HCT116 (cell line): ENCODE measurements at regions not wholly inside any gene's neighbourhood (a gene's known extent, or its start where the extent isn't known, plus 50 kb on each side); places are given as distances from the start of the nearest gene placed in this dataset.

Experiments
- ATAC-seq: fragments of 200-7000 bp; cut with Tn5 transposase; 2 replicates; pipeline ENCODE4 v1.9.1; 2020; ENCODE audit warnings: mild to moderate bottlenecking, moderate library complexity
- BruUV-seq: library from RNA; stranded (reverse); fragments of 400-500 nt; replicated peaks from 2 replicates; lab custom pipeline; 2021; lab: Mats Ljungman, UMichigan
- CTCF ChIA-PET: fragments of 300-600 bp; sonication (Branson Sonifier 250); formaldehyde crosslinking; loops from one replicate; lab custom pipeline; 2021; ENCODE audit warnings: antibody characterized with exemption; lab: Charles Lee
- POLR2A ChIA-PET: fragments of 300-600, 350-600 bp; sonication (Branson Sonifier 250); formaldehyde crosslinking; loops from one replicate; lab custom pipeline; 2021; ENCODE audit warnings: antibody characterized with exemption; lab: Charles Lee
- RAD21 ChIA-PET, 2 experiments: fragments of 300-600 bp; sonication (Branson Sonifier 250); formaldehyde crosslinking; loops; one replicate each; lab custom pipeline; 2023; ENCODE audit warnings: low total read pairs in 2 of 2; ENCODE audit not compliant: uncharacterized antibody in 2 of 2, unreplicated experiment in 2 of 2, low non-redundant PET in 1 of 2; lab: Charles Lee
- DNase-seq: peaks from one replicate; pipeline ENCODE4 v3.0.0-alpha.2; 2010; ENCODE audit warnings: low read depth, low spot score
- H2AFZ ChIP-seq: fragments of 200-600 bp; shearing (Covaris generic), sonication (generic); 2 replicates; pipeline ENCODE4 v1.6.1; 2017; ENCODE audit warnings: low read depth, mixed run types, mixed read lengths, antibody characterized with exemption, low read length; ENCODE audit not compliant: poor library complexity, severe bottlenecking
- H3K27ac ChIP-seq: 2 replicates; pipeline ENCODE4 v1.5.1; 2012; ENCODE audit warnings: low read depth, low read length
- H3K27me3 ChIP-seq: fragments of 200-600 bp; sonication (generic); 2 replicates; pipeline ENCODE4 v1.6.1; 2016; ENCODE audit warnings: mixed run types, low read length, mixed read lengths; ENCODE audit not compliant: insufficient read depth
- H3K36me3 ChIP-seq, 2 experiments: fragments of 200-500 bp in 1 of 2; fragments of 200-600 bp in 1 of 2; sonication (Bioruptor generic) in 1 of 2; sonication (generic) in 1 of 2; 2 replicates each; pipeline versions ENCODE4 v1.5.1 to v1.6.1; 2014 to 2016; ENCODE audit warnings: low read length in 2 of 2, inconsistent platforms in 1 of 2, mixed read lengths in 1 of 2, mixed run types in 1 of 2; ENCODE audit not compliant: insufficient read depth in 2 of 2, control insufficient read depth in 1 of 2
- H3K4me1 ChIP-seq, 2 experiments: fragments of 200-600 bp in 1 of 2; sonication (generic) in 1 of 2; 2 replicates each; pipeline versions ENCODE4 v1.5.1 to v1.6.1; 2012 to 2017; ENCODE audit warnings: low read length in 2 of 2, inconsistent platforms in 1 of 2, mild to moderate bottlenecking in 1 of 2, mixed read lengths in 1 of 2, mixed run types in 1 of 2, moderate library complexity in 1 of 2; ENCODE audit not compliant: insufficient read depth in 2 of 2, control insufficient read depth in 1 of 2
- H3K4me2 ChIP-seq: fragments of 200-600 bp; sonication (generic); 2 replicates; pipeline ENCODE4 v1.6.1; 2017; ENCODE audit warnings: mixed run types, low read length, mixed read lengths
- H3K4me3 ChIP-seq, 2 experiments: fragments of 200-600 bp in 1 of 2; sonication (generic) in 1 of 2; replicated peaks in 1 of 2; 2 replicates each; pipeline ENCODE4 v1.5.1; 2011 to 2016; ENCODE audit warnings: low read length in 2 of 2, control low read depth in 1 of 2, low read depth in 1 of 2, mild to moderate bottlenecking in 1 of 2, mixed read lengths in 1 of 2, mixed run types in 1 of 2
- H3K79me2 ChIP-seq: fragments of 200-600 bp; sonication (generic); 2 replicates; pipeline ENCODE4 v1.6.1; 2017; ENCODE audit warnings: mild to moderate bottlenecking, mixed run types, low read length, moderate library complexity, mixed read lengths; ENCODE audit not compliant: insufficient read depth
- H3K9ac ChIP-seq: fragments of 200-600 bp; sonication (generic); 2 replicates; pipeline ENCODE4 v1.6.1; 2016; ENCODE audit warnings: low read length, mixed read lengths
- H3K9me2 ChIP-seq: fragments of 200-600 bp; sonication (generic), shearing (Covaris generic); 2 replicates; pipeline ENCODE4 v1.6.1; 2017; ENCODE audit warnings: mixed run types, mild to moderate bottlenecking, moderate library complexity; ENCODE audit not compliant: insufficient read depth
- H3K9me3 ChIP-seq, 2 experiments: fragments of 200-500 bp in 1 of 2; fragments of 200-600 bp in 1 of 2; sonication (Bioruptor generic) in 1 of 2; sonication (generic) in 1 of 2; 2 replicates each; pipeline ENCODE4 v1.6.1; 2014 to 2017; ENCODE audit warnings: low read length in 2 of 2, mixed read lengths in 2 of 2, inconsistent platforms in 1 of 2, low read depth in 1 of 2, mild to moderate bottlenecking in 1 of 2, mixed run types in 1 of 2, moderate library complexity in 1 of 2; ENCODE audit not compliant: control insufficient read depth in 1 of 2, insufficient read depth in 1 of 2
- H4K20me1 ChIP-seq: fragments of 200-600 bp; sonication (generic), shearing (Covaris generic); 2 replicates; pipeline ENCODE4 v1.6.1; 2017; ENCODE audit warnings: mixed run types, mild to moderate bottlenecking, moderate library complexity; ENCODE audit not compliant: insufficient read depth
- ATF3 ChIP-seq: IDR thresholded peaks from 2 replicates; pipeline ENCODE4 v1.6.1; 2012
- CBX3 ChIP-seq: IDR thresholded peaks from 2 replicates; pipeline ENCODE4 v1.6.1; 2012; ENCODE audit warnings: low read depth
- CEBPB ChIP-seq: IDR thresholded peaks from 2 replicates; pipeline ENCODE4 v1.6.1; 2012; ENCODE audit warnings: low read depth
- CTCF ChIP-seq, 3 experiments: fragments of 200-600 bp in 1 of 3; sonication (generic) in 1 of 3; IDR thresholded peaks in 2 of 3; conservative IDR thresholded peaks in 1 of 3; 2 replicates each; pipeline ENCODE4 v1.5.1; 2012 to 2017; ENCODE audit warnings: low read depth in 2 of 3, low read length in 2 of 3, antibody characterized with exemption in 1 of 3, borderline replicate concordance in 1 of 3, control low read depth in 1 of 3, mild to moderate bottlenecking in 1 of 3, mixed read lengths in 1 of 3, mixed run types in 1 of 3, moderate library complexity in 1 of 3; ENCODE audit not compliant: insufficient read depth in 1 of 3
- EGR1 ChIP-seq: IDR thresholded peaks from 2 replicates; pipeline ENCODE4 v1.6.1; 2012; ENCODE audit warnings: low read depth
- ELF1 ChIP-seq: IDR thresholded peaks from 2 replicates; pipeline ENCODE4 v1.6.1; 2012; ENCODE audit warnings: low read depth, borderline replicate concordance
- EZH2 ChIP-seq: fragments of 200-600 bp; sonication (generic); IDR thresholded peaks from 2 replicates; pipeline ENCODE4 v1.6.1; 2017; ENCODE audit warnings: antibody characterized with exemption, mixed run types
- FOSL1 ChIP-seq: IDR thresholded peaks from 2 replicates; pipeline ENCODE4 v1.6.1; 2012; ENCODE audit warnings: low read depth
- MAX ChIP-seq: IDR thresholded peaks from 2 replicates; pipeline ENCODE4 v1.6.1; 2012
- POLR2A ChIP-seq: IDR thresholded peaks from 2 replicates; pipeline ENCODE4 v1.7.0; 2011; ENCODE audit warnings: borderline replicate concordance; ENCODE audit not compliant: insufficient read depth, insufficient read length; ENCODE audit errors: extremely low read depth
- POLR2AphosphoS5 ChIP-seq: IDR thresholded peaks from 2 replicates; pipeline ENCODE4 v1.6.1; 2011; ENCODE audit warnings: mild to moderate bottlenecking, low read depth, low read length, moderate library complexity
- RAD21 ChIP-seq: IDR thresholded peaks from 2 replicates; pipeline ENCODE4 v1.6.1; 2012; ENCODE audit warnings: low read depth, mild to moderate bottlenecking
- REST ChIP-seq: IDR thresholded peaks from 2 replicates; pipeline ENCODE4 v1.6.1; 2012; ENCODE audit warnings: low read depth
- SIN3A ChIP-seq: IDR thresholded peaks from 2 replicates; pipeline ENCODE4 v1.6.1; 2012; ENCODE audit warnings: low read depth
- SP1 ChIP-seq: IDR thresholded peaks from 2 replicates; pipeline ENCODE4 v1.6.1; 2012; ENCODE audit warnings: low read depth
- SRF ChIP-seq: IDR thresholded peaks from 2 replicates; pipeline ENCODE4 v1.6.1; 2012; ENCODE audit warnings: low read depth
- YY1 ChIP-seq: IDR thresholded peaks from 2 replicates; pipeline ENCODE4 v1.6.1; 2011; ENCODE audit warnings: low read length, low read depth, moderate library complexity, mild to moderate bottlenecking; ENCODE audit not compliant: insufficient replicate concordance; ENCODE audit errors: extremely low read depth
- ZBTB33 ChIP-seq: IDR thresholded peaks from 2 replicates; pipeline ENCODE4 v1.6.1; 2011; ENCODE audit warnings: mild to moderate bottlenecking, low read length, moderate library complexity; ENCODE audit not compliant: insufficient replicate concordance; ENCODE audit errors: extremely low read depth
- ZFX ChIP-seq: fragments of 450-650 bp; IDR thresholded peaks from 2 replicates; pipeline ENCODE4 v1.6.1; 2017
- ZNF274 ChIP-seq: fragments of 200-500 bp; sonication (Bioruptor generic); IDR thresholded peaks from 2 replicates; pipeline ENCODE4 v1.6.1; 2014; ENCODE audit warnings: mild to moderate bottlenecking, low read depth, low read length, inconsistent platforms
- intact Hi-C: fragments of 100-400 bp; cut with micrococcal nuclease; formaldehyde crosslinking; loops from 2 replicates; pipeline ENCODE4 v1.10.0; 2022

GRCh38 chr14:97280526-97280925 lies 483.3 kb downstream of the VRK1 start:
- Histone ChIP-seq H3K4me3 (no peak overlapping the region), H3K27me3 (no peaks in the 10 kb centered on the region), H2AFZ (no peak overlapping the region), H3K4me2 (no peak overlapping the region), H4K20me1 (no peaks in the 10 kb centered on the region), H3K27ac (no peak overlapping the region), H3K9me3 (no peaks in the 10 kb centered on the region), H3K9me2 (no peaks in the 10 kb centered on the region), H3K4me1 (peaks cover 0 to 3% of the 10 kb centered on the region in 2 experiments; a peak in 1 of 4 replicates), H3K79me2 (no peaks in the 10 kb centered on the region), H3K36me3 (no peaks in the 10 kb centered on the region), H3K9ac (no peak overlapping the region)
- no TSS peak for BruUV-seq
- ChIA-PET POLR2A (no interaction called here), CTCF (no interaction called here), RAD21 (no interaction called here)
- TF ChIP-seq POLR2AphosphoS5 (no peak), EGR1 (no peak), ZNF274 (no peak), MAX (no peak), ZFX (no peak), FOSL1 (no peak), REST (no peak), EZH2 (no peak), SRF (no peak), SIN3A (no peak), CBX3 (no peak), ATF3 (no peak), ELF1 (no peak), RAD21 (no peak), CTCF (IDR thresholded peaks at IDR 0.05 in 2 of 3, conservative IDR thresholded peaks at IDR 0.05 in 1 of 3; ENCODE audit: borderline replicate concordance in 1 of 3, insufficient read depth in 1 of 3, low read depth in 2 of 3, low read length in 2 of 3) (no peak), ZBTB33 (no peak), SP1 (no peak), POLR2A (no peak), YY1 (no peak), CEBPB (no peak)
- intact Hi-C loops, result no loop called here
- DNase-seq (no peak), ATAC-seq (no peak)
